Stomach (tissue), 4 donors: ENCODE measurements at regions not wholly inside any gene's neighbourhood (a gene's known extent, or its start where the extent isn't known, plus 50 kb on each side); places are given as distances from the start of the nearest gene placed in this dataset.
"Not testable (repeated sequence)": the region's sequence is repeated elsewhere in the genome, so short reads cannot be mapped to it uniquely, and the experiment has no call there.

Experiments used
- CTCF ChIP-seq, 7 experiments: fragments of 450-650 bp in 4 of 7; fragments of 200-600 bp in 3 of 7; sonication (generic) in 3 of 7; IDR thresholded peaks; one replicate each; pipeline ENCODE4 v1.5.1; 2016 to 2019; ENCODE audit warnings: antibody characterized with exemption in 7 of 7, control low read depth in 2 of 7, mild to moderate bottlenecking in 1 of 7
- EP300 ChIP-seq: sonication (generic); formaldehyde crosslinking; IDR thresholded peaks from one replicate; pipeline ENCODE4 v1.6.1; 2017; ENCODE audit warnings: antibody characterized with exemption
- POLR2A ChIP-seq, 4 donors: fragments of 450-650 bp; IDR thresholded peaks; one replicate each; pipeline ENCODE4 v1.6.1; 2016; ENCODE audit warnings: antibody characterized with exemption in 4 of 4, control low read depth in 2 of 4, mild to moderate bottlenecking in 1 of 4, moderate library complexity in 1 of 4
- POLR2AphosphoS5 ChIP-seq, 3 donors: sonication (generic); formaldehyde crosslinking; IDR thresholded peaks; one replicate each; pipeline ENCODE4 v1.6.1; 2016; ENCODE audit warnings: antibody characterized with exemption in 3 of 3

GRCh38 chr7:124244469-124244868 is 211.6 kb upstream of the TMEM229A start:
- TF ChIP-seq POLR2AphosphoS5 (IDR thresholded peaks at IDR 0.05); CTCF (IDR thresholded peaks at IDR 0.05); EP300; POLR2A (IDR thresholded peaks at IDR 0.05): not testable (repeated sequence)
